ENCODE measurements at regions not wholly inside any gene's neighbourhood (a gene's known extent, or its start where the extent isn't known, plus 50 kb on each side); places are given as distances from the start of the nearest gene placed in this dataset.

GRCh38 chr10:36183056-36183455 is 541.0 kb upstream of the FZD8 start:
- no peak overlapping the region for H3K27ac ChIP-seq
- TF ChIP-seq CTCF (conservative IDR thresholded peaks at IDR 0.05): no peak
- TF ChIP-seq ZFX (IDR thresholded peaks at IDR 0.05): no peak

GRCh38 chr10:36182606-36183005 is 540.5 kb upstream of the FZD8 start:
- TF ChIP-seq ZFX (IDR thresholded peaks at IDR 0.05) (no peak), CTCF (conservative IDR thresholded peaks at IDR 0.05) (no peak)
- H3K27ac ChIP-seq: no peak overlapping the region

GRCh38 chr10:36182179-36182566 is 540.1 kb upstream of the FZD8 start:
- no peak overlapping the region for H3K27ac ChIP-seq

GRCh38 chr10:36181426-36182178 is 539.5 kb upstream of the FZD8 start:
- H3K27ac ChIP-seq: no peak overlapping the region
- no peak for TF ChIP-seq CTCF (conservative IDR thresholded peaks at IDR 0.05)
- no peak for TF ChIP-seq ZFX (IDR thresholded peaks at IDR 0.05)

More at GRCh38 chr10:36182179-36182566, 540.1 kb upstream of the FZD8 start:
- no peak for TF ChIP-seq ZFX (IDR thresholded peaks at IDR 0.05)
- no peak for TF ChIP-seq CTCF (conservative IDR thresholded peaks at IDR 0.05)

- no peak for TF ChIP-seq CTCF (conservative IDR thresholded peaks at IDR 0.05)
- no peak for TF ChIP-seq ZFX (IDR thresholded peaks at IDR 0.05)
- H3K27ac ChIP-seq: no peak overlapping the region
Observed at GRCh38 chr10:36178616-36179015, 536.5 kb upstream of the FZD8 start.

- H3K27ac ChIP-seq: no peak overlapping the region
- TF ChIP-seq CTCF (conservative IDR thresholded peaks at IDR 0.05) (no peak), ZFX (IDR thresholded peaks at IDR 0.05) (no peak)
Observed at GRCh38 chr10:36177071-36177470, 535.0 kb upstream of the FZD8 start.

- no peak for TF ChIP-seq ZFX (IDR thresholded peaks at IDR 0.05)
- no peak for TF ChIP-seq CTCF (conservative IDR thresholded peaks at IDR 0.05)
Observed at GRCh38 chr10:36175954-36176353, 533.9 kb upstream of the FZD8 start.

More at GRCh38 chr10:36175954-36176353, 533.9 kb upstream of the FZD8 start:
- no peak overlapping the region for H3K27ac ChIP-seq

All from C4-2B (cell line).